ENCODE measurements at regions not wholly inside any gene's neighbourhood (a gene's known extent, or its start where the extent isn't known, plus 50 kb on each side); places are given as distances from the start of the nearest gene placed in this dataset.
"Not testable (repeated sequence)": the region's sequence is repeated elsewhere in the genome, so short reads cannot be mapped to it uniquely, and the experiment has no call there.

DNA sequence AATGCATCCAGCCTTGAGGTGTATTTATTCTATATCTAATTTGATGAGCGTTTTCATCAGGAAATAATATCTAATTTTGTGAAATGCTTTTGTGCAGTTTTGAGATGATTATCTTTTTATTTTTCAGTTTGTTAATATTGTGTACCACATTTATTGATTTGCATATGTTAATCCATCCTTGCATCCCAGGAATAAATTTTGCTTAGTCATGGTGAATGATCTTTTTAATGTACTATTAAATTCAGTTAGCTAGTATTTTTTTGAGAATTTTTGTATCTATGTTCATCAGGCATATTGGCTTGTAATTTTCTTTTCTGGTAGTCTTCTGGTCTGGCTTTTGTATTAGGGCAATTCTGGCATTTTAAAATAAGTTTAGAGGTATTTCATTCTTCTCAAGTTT lies 697.5 kb upstream of the ADGRL4 start:
- no peak for TF ChIP-seq MATR3 (CRISPR knock-in tag; IDR thresholded peaks at IDR 0.05)
- TF ChIP-seq MAFF (IDR thresholded peaks at IDR 0.05; ENCODE audit: low read depth, low read length), result peak; percentile 6; the same call in 1 of the 2 replicates
- TF ChIP-seq, protein P1, sequence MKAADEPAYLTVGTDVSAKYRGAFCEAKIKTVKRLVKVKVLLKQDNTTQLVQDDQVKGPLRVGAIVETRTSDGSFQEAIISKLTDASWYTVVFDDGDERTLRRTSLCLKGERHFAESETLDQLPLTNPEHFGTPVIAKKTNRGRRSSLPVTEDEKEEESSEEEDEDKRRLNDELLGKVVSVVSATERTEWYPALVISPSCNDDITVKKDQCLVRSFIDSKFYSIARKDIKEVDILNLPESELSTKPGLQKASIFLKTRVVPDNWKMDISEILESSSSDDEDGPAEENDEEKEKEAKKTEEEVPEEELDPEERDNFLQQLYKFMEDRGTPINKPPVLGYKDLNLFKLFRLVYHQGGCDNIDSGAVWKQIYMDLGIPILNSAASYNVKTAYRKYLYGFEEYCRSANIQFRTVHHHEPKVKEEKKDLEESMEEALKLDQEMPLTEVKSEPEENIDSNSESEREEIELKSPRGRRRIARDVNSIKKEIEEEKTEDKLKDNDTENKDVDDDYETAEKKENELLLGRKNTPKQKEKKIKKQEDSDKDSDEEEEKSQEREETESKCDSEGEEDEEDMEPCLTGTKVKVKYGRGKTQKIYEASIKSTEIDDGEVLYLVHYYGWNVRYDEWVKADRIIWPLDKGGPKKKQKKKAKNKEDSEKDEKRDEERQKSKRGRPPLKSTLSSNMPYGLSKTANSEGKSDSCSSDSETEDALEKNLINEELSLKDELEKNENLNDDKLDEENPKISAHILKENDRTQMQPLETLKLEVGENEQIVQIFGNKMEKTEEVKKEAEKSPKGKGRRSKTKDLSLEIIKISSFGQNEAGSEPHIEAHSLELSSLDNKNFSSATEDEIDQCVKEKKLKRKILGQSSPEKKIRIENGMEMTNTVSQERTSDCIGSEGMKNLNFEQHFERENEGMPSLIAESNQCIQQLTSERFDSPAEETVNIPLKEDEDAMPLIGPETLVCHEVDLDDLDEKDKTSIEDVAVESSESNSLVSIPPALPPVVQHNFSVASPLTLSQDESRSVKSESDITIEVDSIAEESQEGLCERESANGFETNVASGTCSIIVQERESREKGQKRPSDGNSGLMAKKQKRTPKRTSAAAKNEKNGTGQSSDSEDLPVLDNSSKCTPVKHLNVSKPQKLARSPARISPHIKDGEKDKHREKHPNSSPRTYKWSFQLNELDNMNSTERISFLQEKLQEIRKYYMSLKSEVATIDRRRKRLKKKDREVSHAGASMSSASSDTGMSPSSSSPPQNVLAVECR (CRISPR knock-in tag; IDR thresholded peaks at IDR 0.05; ENCODE audit: borderline replicate concordance), result no peak
- TF ChIP-seq NFE2L2 (IDR thresholded peaks at IDR 0.05; ENCODE audit: low read length), result peak; percentile 78
- TF ChIP-seq MAFK (conservative IDR thresholded peaks at IDR 0.05 in 1 of 2, IDR thresholded peaks at IDR 0.05 in 1 of 2; ENCODE audit: low read length in 2 of 2), result peak; percentile 10 to 31; a peak in 1 of 4 replicates
- in situ Hi-C loops (cut with HindIII; ENCODE audit: extremely low pct_ligation_motif_present, low pct_unique_long_range_greater_than_20kb), result no loop called here
- BruUV-seq (replicated peaks), result no TSS peak
- H3K79me2 ChIP-seq (ENCODE audit: insufficient read depth, low read length), result no peaks in the 10 kb centered on the region
- intact Hi-C loops (cut with micrococcal nuclease; ENCODE audit: unreplicated experiment), result no loop called here
- CTCF ChIA-PET (ENCODE audit: low intra/inter-chr PET ratio, low total read pairs), result no interaction called here
- 9% methylated on average over 1 of the region's 1 CpG for WGBS (ENCODE audit: low lambda C conversion rate)
- no peaks in the 10 kb centered on the region for H3K27me3 ChIP-seq (ENCODE audit: control insufficient read depth in 1 of 2, insufficient read depth in 2 of 2, low read length in 2 of 2)
- no peak overlapping the region for H3K27ac ChIP-seq (ENCODE audit: extremely low read length, insufficient read depth, low read length)
- no peak overlapping the region for H3K9ac ChIP-seq (ENCODE audit: insufficient read depth, low read depth, low read length)
- H3K36me3 ChIP-seq (replicated peaks in 1 of 2; ENCODE audit: control insufficient read depth in 1 of 2, insufficient read depth in 2 of 2, low read length in 2 of 2), result no peaks in the 10 kb centered on the region
- H2AFZ ChIP-seq (ENCODE audit: low read length), result no peak overlapping the region
- H3K9me3 ChIP-seq (ENCODE audit: low read length), result peaks cover 42% of the 10 kb centered on the region
- FAIRE-seq (no peak), ATAC-seq (no peak), DNase-seq (ENCODE audit: low spot score) (no peak)
- no peak overlapping the region for H3K4me2 ChIP-seq (ENCODE audit: low read depth, low read length)
- POLR2A ChIA-PET, result no interaction called here
- H3K4me1 ChIP-seq (ENCODE audit: insufficient read depth, low read length), result no peaks in the 10 kb centered on the region
- H4K20me1 ChIP-seq (ENCODE audit: insufficient read depth, low read length), result no peaks in the 10 kb centered on the region
- H3K4me3 ChIP-seq (replicated peaks in 1 of 3; ENCODE audit: insufficient read depth in 1 of 3, low read depth in 2 of 3, low read length in 3 of 3), result no peak overlapping the region

DNA sequence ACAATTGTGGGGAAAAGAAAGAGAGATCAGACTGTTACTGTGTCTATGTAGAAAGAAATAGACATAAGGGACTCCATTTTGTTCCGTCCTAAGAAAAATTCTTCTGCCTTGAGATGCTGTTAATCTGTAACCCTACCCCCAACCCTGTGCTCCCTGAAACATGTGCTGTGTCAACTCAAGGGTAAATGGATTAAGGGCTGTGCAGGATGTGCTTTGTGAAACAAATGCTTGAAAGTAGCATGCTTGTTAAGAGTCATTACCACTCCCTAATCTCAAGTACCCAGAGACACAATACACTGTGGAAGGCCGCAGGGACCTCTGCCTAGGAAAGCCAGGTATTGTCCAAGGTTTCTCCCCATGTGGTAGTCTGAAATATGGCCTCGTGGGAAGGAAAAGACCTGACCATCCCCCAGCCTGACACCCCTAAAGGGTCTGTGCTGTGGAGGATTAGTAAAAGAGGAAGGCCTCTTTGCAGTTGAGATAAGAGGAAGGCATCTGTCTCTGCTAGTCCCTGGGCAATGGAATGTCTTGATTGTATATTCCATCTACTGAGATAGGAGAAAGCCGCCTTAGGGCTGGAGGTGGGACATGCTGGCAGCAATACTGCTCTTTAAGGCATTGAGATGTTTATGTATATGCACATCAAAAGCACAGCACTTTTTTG lies 695.9 kb upstream of the ADGRL4 start:
- H4K20me1 ChIP-seq (ENCODE audit: insufficient read depth, low read length); POLR2A ChIA-PET; H3K27me3 ChIP-seq (ENCODE audit: control insufficient read depth in 1 of 2, insufficient read depth in 2 of 2, low read length in 2 of 2); FAIRE-seq; H3K4me1 ChIP-seq (ENCODE audit: insufficient read depth, low read length); H3K79me2 ChIP-seq (ENCODE audit: insufficient read depth, low read length); BruUV-seq (replicated peaks); intact Hi-C loops (cut with micrococcal nuclease; ENCODE audit: unreplicated experiment); DNase-seq (ENCODE audit: low spot score); CTCF ChIA-PET (ENCODE audit: low intra/inter-chr PET ratio, low total read pairs); H3K27ac ChIP-seq (ENCODE audit: extremely low read length, insufficient read depth, low read length); in situ Hi-C loops (cut with HindIII; ENCODE audit: extremely low pct_ligation_motif_present, low pct_unique_long_range_greater_than_20kb); H2AFZ ChIP-seq (ENCODE audit: low read length); H3K36me3 ChIP-seq (replicated peaks in 1 of 2; ENCODE audit: control insufficient read depth in 1 of 2, insufficient read depth in 2 of 2, low read length in 2 of 2); H3K4me3 ChIP-seq (replicated peaks in 1 of 3; ENCODE audit: insufficient read depth in 1 of 3, low read depth in 2 of 3, low read length in 3 of 3); H3K9ac ChIP-seq (ENCODE audit: insufficient read depth, low read depth, low read length); H3K4me2 ChIP-seq (ENCODE audit: low read depth, low read length); ATAC-seq: not testable (repeated sequence)
- H3K9me3 ChIP-seq (ENCODE audit: low read length), result peaks cover 32% of the 10 kb centered on the region
- WGBS (ENCODE audit: low lambda C conversion rate), result 14% methylated on average over 3 of the region's 4 CpGs

All from HepG2 (cell line).